ENCODE measurements at regions not wholly inside any gene's neighbourhood (a gene's known extent, or its start where the extent isn't known, plus 50 kb on each side); places are given as distances from the start of the nearest gene placed in this dataset.

DNA sequence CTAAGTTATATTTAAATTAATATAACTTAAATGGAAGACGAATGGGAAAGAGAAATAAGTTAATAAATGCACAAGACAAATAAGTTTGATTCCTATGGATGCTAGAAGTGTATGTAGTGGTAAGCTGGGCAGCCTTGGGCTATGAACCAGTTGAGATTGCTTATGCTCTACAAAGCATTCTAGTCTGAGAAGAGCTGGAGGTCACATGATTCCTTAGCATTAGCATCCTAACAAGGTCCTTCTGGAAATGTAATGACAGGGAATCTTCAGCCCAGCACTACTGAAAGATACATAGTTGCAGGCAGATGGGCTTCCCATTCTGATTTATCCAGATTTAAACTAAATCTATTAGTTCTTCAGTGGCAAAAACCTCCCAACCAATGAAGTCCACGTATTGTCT lies 102.3 kb upstream of the ESRRG start:
- FAIRE-seq (no peak), DNase-seq (ENCODE audit: low spot score) (no peak)

DNA sequence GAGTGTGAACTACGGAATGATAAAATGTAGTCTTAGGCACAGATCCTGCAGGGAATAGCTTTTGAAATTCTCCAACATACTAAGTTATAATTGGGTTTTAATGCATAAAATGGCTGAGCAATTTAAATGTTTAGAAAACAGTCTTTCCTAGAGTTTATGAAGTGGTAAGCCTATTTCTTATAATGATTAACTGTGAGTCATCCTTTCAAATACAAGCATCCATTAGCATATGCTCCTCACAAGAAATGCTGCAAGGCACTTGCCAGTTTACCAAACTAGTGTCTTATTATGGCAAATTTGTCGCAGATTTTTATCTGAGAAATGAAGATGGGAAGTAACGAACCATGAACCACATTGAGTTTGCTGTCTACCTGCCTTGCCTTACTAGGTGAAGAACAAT lies 101.3 kb upstream of the ESRRG start:
- FAIRE-seq (no peak), DNase-seq (ENCODE audit: low spot score) (no peak)

DNA sequence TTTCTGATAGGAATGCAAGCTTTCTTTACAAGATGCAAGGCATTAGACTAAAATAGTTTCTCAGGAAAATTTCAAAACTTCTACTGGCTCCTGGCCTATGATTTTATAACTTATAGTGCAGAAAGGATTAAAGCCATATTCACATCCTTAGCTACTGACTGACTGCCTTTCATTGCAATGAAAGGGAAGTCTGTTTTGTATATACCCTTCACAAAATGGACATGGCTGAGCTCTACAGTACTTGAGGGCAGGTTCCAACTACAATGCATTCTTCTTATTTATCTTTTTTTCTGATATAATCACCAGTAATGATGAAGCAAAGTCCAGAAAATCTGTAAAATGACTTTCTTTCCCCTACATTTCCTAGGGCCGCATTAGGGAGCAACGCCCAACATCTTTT lies 100.5 kb upstream of the ESRRG start:
- no peak for DNase-seq (ENCODE audit: low spot score)
- no peak for FAIRE-seq

DNA sequence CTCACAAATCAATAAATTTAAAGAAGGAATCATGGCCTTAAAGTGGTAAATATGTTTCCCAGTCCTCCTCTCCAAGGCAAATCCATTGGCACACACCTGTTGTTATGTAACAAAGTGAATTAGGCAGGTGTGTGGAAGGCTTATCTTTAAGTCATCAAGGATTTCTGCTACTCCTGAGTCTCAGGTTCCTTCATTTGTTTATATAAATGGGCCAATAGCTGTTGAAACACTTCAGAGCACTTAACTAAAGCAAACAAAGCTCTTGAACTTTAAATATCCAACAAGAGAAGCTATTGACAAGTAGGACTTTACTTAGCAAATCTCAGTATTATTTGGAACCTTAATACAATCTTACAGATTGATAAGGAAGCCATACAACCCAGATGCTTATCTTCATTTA lies 99.3 kb upstream of the ESRRG start:
- DNase-seq (ENCODE audit: low spot score) = no peak
- FAIRE-seq = no peak

DNA sequence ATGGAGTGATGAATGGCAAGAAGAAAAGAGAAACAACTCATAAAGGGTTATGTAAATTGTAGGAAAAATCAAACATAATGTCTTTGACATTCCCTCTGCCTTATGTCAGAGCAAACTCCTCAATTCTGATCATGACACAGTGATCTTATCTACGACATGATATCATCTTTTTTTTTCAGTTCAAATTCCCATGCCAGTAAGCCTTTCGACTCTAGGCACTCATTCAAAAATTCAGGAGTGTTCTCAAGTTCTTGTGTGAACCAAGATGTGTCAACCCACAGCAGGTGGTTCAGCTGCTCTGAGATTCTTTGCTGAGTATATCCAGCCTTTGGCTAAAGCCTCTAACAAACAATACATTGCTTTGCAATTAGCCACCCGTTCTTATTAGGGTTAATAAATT lies 97.1 kb upstream of the ESRRG start:
- FAIRE-seq = no peak
- no peak for DNase-seq (ENCODE audit: low spot score)

DNA sequence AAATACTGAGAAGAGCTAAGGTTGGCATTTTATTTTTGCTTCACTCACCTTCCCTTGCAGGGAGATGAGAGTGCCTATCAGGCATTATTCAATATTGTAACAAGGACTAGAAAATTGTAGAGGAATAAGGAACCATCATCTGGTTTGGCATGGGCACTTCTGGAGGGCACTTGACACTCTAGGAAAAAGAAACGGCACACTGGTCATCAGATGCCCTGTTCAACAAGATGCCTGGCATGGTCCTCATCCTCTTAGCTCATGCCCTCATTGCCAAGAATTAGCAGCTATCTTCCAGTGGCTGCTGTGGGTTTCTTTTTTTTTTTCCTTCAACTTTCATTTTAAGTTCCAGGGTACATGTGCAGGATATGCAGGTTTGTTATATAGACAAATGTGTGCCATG lies 95.1 kb upstream of the ESRRG start:
- FAIRE-seq (no peak), DNase-seq (ENCODE audit: low spot score) (no peak)

DNA sequence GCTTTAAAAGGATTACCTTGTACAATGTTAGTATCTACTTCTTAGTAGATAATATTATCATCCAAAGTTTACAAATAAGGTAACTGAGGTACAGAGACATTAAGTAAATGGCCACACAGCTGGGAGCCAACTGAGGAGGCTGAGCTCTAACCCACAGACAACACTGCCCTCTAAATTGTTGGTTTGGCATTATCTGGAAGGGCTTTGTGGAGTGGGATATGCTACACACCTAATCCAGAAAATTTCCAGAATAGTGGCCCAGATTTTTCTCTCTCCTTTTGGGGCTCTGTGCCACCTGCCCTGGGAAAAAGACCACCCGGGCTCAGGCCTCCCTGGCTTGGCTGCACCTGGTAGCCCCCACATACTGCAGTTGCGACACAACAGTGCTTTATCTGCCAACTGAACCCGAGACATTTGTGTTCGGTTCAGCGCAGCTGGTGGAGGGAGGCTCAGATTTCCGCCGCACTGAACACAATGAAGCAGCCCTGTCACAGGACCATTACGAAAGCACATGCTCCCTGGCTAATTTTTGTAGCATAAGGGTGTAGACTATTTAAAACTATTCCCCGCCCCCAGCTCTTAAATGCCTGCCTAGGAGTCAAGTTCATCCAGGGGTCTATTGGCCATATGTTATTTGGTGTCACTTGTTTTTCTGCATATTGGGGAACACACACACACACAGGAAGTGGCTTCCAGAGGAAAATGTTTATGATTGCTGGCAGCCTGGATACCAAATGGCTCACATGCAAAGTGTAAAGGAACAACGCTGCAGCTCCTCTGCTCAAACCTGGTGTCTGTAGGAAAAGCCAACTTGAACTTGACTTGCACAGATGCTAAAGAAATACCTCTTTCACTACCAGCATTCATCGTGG lies 92.3 kb upstream of the ESRRG start:
- DNase-seq (ENCODE audit: low spot score) (no peak), FAIRE-seq (no peak)

DNA sequence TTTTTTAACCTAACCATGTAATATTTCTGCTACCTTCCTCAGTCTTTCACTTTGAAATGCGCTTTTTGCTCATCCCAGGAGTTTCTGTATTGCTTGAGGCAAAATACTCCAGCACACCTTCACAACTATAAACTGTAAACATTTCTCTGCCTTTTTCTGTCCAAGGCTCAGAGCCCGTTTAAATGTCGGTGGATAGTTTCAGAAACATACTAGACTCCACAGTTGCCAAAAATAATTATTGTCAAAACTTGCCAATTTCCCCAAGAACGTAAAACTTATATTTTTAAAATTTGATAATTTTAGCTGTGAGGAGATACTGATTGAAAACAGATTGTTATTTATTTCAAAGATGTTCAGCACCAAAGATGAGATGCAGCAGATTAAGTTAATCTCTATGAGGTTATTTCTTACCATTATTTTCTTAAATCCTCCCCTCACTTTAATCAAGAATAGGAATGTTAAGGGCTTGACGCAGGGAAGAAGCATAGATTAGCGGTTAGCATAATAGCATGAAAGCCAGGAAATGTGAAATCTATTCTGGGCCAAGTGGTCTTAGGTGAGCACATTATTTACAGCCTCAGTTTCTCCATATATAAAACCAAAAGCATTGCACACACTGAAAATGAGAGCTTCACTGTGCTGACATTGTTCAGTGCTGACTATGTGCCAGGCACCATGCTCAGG lies 91.5 kb upstream of the ESRRG start:
- DNase-seq (ENCODE audit: low spot score) (no peak), FAIRE-seq (no peak)

DNA sequence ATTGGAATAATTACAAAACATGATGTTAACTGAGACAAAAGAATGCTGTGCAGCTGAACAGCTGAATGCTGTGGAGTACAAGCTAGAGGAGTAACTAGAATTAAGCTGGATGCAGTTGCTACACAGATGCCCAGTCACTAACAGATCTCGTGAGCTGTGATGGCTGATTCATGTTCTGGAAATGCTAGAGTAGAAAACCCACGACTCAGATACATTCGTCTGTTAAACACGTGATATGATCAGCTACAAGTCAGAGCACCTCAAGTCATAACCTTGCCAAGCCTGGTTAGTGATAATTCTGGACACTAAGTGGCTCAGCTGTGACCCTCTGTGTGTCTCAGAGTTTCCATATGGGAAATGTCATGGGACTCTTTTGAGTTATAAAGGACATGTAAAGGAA lies 89.7 kb upstream of the ESRRG start:
- no peak for DNase-seq (ENCODE audit: low spot score)
- no peak for FAIRE-seq

DNA sequence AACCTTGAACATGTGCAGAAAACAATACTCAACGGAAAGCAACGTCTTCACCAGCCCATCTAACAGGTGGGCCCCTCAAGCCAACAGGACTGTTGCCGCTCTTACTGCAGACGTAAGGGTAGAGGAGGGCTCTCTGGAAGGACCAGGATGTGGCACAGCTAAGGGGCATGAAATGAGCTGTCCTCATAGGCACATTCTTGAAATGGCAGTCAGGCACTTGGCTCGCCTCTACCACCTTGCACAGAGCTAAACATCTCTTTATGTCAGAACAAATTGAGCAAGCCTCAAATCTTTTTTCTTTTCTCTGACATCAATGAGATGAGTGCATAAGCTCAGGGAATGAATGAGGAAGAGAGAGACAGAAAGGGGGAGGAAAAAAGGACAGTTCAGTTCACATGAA lies 86.4 kb upstream of the ESRRG start:
- DNase-seq (ENCODE audit: low spot score) (no peak), FAIRE-seq (no peak)

DNA sequence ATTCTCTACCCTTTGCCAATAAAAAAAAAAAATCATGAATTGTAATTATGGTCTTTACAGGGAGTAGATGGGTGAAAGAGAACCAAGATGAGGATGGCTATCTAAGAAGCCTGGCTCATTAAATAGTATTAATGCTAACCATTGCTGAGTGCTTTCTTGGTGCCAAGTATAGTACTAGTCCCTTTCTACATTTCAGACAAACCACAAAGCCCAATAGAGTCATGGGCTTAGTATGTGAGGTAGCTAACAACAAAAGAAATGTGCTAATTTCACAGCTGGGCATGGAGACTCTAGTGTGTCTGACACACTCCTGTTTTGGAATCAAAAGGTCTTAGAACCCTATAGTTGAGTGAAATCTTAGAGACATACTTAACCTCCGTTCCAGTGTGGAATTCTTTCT lies 84.5 kb upstream of the ESRRG start:
- no peak for DNase-seq (ENCODE audit: low spot score)
- no peak for FAIRE-seq

DNA sequence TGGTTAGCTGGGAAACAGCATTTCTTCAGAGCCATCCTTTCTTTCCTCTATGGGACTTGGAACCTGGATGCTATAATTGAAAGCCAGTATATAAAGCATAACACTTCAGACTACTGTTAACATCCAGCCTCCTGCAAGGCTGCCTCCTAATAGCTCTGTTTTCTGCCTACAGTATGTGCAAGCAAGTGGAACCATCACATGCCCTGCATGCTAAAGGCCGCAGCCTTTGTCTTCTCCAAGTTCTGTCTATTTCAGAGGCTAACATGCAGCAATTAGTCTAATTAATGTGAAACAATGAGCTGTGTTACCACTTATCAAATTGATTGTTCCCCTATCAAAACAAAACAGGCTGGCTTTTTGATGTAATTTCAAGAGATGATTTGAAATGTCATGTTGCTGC lies 82.7 kb upstream of the ESRRG start:
- no peak for DNase-seq (ENCODE audit: low spot score)
- FAIRE-seq = no peak

DNA sequence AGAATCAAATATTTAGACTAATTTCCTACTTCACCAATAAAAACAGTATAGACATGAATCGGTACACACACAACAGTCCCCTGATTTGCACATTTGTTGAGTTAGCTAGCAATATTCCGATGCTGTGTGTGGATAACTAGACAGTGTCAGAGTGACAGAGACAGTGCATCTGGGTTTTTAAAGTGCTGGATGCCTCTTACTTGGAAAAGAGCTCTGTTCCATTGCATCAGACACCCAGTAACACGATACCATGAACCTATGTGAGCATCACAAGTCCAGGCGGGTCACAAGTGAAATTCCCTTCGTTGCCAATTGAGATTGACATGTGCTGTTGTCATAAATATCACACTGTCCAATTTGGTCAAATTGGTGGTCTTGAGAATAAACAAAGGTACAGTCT lies 82.0 kb upstream of the ESRRG start:
- FAIRE-seq (no peak), DNase-seq (ENCODE audit: low spot score) (no peak)

DNA sequence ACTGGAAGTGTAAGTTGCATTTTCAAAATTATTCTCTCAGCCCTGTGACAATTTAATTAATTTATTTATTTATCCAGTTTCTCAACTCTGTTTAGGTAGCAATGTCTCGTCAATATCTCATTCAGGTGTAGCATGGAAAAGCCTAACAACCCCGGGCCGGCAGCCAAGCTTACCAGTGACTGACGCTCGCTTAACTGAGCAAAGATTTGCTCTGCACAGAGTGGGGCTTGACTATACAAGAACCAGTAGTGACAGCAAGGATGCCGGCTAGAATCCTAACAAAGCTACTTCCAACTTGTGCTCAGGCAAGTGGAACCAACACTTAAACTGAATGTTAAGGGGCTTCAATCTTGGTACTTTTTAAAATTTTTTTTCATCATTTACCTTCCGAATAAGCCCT lies 80.9 kb upstream of the ESRRG start:
- DNase-seq (ENCODE audit: low spot score) (no peak), FAIRE-seq (no peak)

DNA sequence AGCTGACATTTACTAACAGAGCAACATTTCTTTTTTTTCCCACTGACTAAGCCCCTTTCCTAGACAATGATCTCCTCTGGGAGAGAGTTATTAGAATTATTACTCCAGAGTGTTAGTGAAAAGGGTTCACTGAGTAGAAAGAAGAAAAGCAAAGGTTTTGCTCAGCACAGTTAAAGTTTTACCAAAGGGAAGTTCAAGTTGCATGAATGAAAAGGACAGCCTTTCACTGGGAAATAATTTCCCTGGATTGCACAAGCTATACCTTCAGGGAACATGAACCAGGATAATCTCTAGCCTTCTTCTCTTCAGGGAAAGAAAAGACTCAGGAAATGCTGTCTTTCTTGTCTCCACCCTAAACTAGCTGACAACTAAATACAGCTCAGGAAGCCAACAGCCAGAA lies 71.4 kb upstream of the ESRRG start:
- DNase-seq (ENCODE audit: low spot score) = no peak

DNA sequence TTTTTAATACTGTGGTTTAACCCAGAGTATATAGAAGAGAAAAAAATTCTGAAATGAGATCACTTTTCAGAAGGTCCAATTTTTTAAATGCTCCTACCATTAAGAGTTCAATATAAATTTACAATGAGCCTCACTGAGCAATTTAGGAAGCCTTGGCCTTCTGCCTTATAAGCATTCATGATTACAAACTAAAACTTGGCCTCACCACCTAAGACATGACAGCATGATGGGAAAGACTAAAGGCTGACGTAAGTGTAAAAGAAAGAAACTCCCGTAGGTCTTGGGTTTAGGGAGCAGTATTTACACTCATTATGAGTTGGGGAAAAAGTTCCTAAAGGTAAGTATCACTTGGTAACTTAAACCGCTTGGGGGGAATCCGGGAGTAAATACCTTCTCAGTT lies 70.7 kb upstream of the ESRRG start:
- FAIRE-seq = no peak
- DNase-seq (ENCODE audit: low spot score) = no peak

More for the DNA sequence above, 71.4 kb upstream of the ESRRG start:
- no peak for FAIRE-seq

DNA sequence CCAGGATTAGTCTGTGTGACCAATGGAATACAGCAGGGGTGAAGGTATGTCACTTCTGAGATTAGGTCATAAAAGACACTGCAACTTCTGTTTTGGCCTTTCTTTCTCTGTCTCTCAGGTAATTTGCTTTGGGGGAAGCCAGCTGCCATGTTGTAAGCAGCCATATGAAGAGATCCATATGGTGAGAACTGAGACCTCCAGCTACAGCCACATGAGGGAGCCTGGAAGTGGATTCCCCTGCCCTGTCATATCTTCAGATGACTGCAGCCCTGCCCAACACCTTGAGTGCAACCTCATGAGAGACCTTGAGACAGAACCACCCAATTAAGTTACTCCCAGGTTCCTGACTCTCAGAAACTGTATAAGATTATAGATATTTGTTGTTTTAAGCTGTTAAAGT lies 70.1 kb upstream of the ESRRG start:
- DNase-seq (ENCODE audit: low spot score) (no peak), FAIRE-seq (no peak)

DNA sequence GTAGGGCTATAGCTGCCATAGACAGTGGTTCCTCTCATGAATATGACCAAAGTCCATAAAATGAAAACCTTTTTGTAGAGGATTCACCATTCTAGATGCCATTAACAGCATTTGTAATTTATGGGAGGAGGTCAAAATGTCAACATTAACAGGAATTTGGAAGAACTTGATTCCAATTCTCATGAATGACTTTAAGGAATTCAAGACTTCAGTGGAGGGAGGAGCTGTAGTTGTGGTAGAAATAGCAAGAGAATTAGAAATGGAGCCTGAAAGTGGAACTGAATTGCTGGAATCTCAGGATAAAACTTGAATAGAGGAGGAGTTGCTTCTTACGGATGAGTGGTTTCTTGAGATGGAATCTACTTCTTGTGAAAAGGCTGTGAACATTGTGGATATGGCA lies 65.4 kb upstream of the ESRRG start:
- FAIRE-seq (no peak), DNase-seq (ENCODE audit: low spot score) (no peak)

DNA sequence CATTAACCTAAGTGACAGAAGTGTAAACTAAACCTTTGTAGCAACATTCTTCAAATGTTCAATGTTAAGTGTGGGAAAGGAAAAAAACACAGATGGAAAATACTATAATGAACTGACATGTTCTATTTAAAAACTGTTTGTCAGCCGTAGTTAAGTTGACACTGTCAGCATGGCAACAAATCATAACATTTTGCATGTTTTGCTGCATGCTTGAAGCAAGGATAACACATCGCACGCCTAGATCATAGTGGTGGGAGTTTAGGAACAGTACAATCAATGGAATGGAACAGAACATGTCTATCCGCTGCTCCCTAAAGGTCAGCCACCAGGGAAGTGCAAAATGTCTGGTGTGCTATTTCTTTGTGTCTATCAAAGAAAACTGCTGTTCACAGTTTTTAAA lies 62.5 kb upstream of the ESRRG start:
- DNase-seq (ENCODE audit: low spot score) (no peak), FAIRE-seq (no peak)

DNA sequence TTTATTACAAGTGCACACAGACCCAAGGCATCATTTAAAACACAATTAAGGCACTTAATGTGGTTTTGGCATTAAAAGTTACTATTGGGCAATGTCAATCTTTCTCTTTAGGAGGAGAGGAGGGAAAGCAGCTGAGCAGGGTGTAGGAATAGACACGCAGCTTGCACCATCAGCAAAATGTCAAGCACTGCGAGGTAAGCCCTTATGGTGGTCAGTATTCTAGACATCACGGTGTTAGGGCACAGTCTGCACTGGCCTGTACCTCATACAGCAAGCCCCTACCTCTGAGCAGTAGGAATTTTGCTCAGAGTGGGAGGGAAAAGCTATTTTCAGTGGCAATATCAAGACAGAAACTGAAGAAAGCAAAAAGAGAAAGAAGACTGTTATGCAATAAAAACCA lies 62.0 kb upstream of the ESRRG start:
- no peak for DNase-seq (ENCODE audit: low spot score)
- FAIRE-seq = no peak

DNA sequence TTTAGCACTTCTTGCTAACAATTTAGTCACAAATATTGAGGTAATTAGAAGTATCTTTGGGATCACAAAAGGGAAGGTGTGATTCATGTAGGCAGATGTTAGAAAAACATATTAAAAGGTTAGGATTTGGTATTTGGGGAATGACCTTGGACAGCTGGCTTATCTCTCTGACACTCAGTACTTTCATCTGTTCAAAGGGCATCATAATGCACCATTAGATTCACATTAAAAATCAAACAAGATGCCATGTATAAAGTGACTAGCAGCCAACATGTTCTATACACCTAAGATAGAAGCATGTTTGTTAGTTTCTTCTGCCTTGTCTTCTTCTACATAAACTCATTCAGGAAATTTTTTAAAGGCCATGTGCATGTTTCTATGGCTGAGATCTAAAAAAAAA lies 56.5 kb upstream of the ESRRG start:
- FAIRE-seq (no peak), DNase-seq (ENCODE audit: low spot score) (no peak)

DNA sequence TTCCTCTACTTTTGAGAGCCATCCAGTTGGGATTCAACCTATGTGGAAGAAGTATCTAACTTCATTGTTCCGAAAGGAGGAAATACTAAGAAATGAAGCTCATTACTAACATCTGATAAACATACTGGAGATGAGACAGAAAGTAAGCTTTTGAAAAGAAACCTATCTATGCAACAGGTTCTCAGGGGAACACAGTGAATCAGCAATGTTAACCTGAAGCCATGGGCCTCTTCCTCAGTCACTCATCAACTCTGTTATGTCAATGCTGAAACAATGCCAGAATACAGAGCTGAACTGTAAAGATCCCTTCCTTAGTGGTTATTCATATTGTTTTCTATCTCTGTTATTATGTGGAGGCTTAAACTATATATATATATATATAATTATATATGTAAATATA lies 55.5 kb upstream of the ESRRG start:
- no peak for FAIRE-seq

DNA sequence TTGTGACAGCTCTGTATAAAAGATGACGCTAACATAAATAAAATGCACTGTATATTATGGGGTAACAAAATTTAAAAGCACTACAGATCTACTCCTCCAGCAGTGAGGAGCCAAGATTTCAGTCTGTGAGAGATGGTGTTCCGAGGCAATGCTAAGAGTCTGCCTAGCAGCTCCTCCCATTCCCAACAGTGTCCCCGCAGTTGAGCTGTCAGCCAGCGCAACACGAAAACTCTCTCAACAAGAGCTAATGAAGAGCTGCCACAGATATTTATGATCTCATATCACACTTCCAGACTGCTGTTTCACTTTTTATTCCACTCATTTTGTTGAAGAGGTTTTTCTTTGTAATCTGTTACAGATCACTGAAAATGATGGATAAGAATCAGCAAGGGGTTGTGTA lies 53.9 kb upstream of the ESRRG start:
- DNase-seq (ENCODE audit: low spot score) = no peak
- no peak for FAIRE-seq

More for the DNA sequence above, 55.5 kb upstream of the ESRRG start:
- no peak for DNase-seq (ENCODE audit: low spot score)
